ENCODE measurements at regions not wholly inside any gene's neighbourhood (a gene's known extent, or its start where the extent isn't known, plus 50 kb on each side); places are given as distances from the start of the nearest gene placed in this dataset.

GRCh38 chr1:8241417-8242014, 76.4 kb upstream of the SLC45A1 start:
- TF ChIP-seq EZH2phosphoT487 (IDR thresholded peaks at IDR 0.05; ENCODE audit: borderline replicate concordance, low read length) (no peak), CTCF (conservative IDR thresholded peaks at IDR 0.05; ENCODE audit: low read depth, low read length) (no peak)
